ENCODE measurements at regions not wholly inside any gene's neighbourhood (a gene's known extent, or its start where the extent isn't known, plus 50 kb on each side); places are given as distances from the start of the nearest gene placed in this dataset.

DNA sequence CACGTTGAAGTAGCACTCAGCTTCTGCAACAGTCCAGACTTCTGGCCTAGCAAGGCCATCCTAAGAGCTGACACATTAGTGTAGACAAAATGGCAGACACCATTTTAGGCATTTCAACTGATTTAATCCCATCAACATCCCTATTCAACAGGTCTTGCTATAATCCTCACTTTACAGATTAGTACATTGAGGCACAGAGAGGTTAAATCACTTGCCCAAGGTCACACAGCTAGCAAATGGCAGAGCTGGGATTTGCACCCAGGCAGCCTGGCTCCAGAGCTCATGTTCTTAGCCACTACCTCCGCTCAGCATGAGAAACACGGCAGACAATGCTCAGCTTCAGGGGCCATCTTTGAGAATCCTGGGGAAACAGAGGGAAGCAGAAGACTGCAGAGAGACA is 107.9 kb upstream of the TRIM2 start:
- no peak for TF ChIP-seq CTCF (IDR thresholded peaks at IDR 0.05)
- no peak for TF ChIP-seq EZH2phosphoT487 (IDR thresholded peaks at IDR 0.05)
- no peak for TF ChIP-seq EZH2 (IDR thresholded peaks at IDR 0.05)

Data from neural progenitor cell (in vitro differentiated cells).